Ovary (tissue), 7 donors: ENCODE measurements at regions not wholly inside any gene's neighbourhood (a gene's known extent, or its start where the extent isn't known, plus 50 kb on each side); places are given as distances from the start of the nearest gene placed in this dataset.

Experiments used
- DNase-seq, 5 donors: peaks; one replicate each; pipeline ENCODE4 v3.0.0-alpha.2; 2019 to 2020
- H3K27ac ChIP-seq, 2 donors: fragments of 200-600 bp; one replicate each; pipeline versions ENCODE4 v1.5.1 to v1.8.0; 2019 to 2022
- H3K27me3 ChIP-seq: fragments of 200-600 bp; one replicate; pipeline ENCODE4 v1.8.0; 2022
- H3K36me3 ChIP-seq: fragments of 200-600 bp; sonication (generic); one replicate; pipeline ENCODE4 v1.5.1; 2019
- H3K4me1 ChIP-seq: one replicate; pipeline ENCODE4 v1.8.1; 2013; ENCODE audit warnings: mild to moderate bottlenecking, moderate library complexity; ENCODE audit not compliant: insufficient read depth
- H3K4me3 ChIP-seq: fragments of 200-600 bp; sonication (generic); one replicate; pipeline ENCODE4 v1.5.1; 2017
- H3K9me3 ChIP-seq, 2 donors: fragments of 200-600 bp in 1 of 2; sonication (generic) in 1 of 2; one replicate each; pipeline versions ENCODE4 v1.5.1 to v1.8.1; 2013 to 2019; ENCODE audit warnings: mild to moderate bottlenecking in 1 of 2, moderate library complexity in 1 of 2
- CTCF ChIP-seq, 3 donors: fragments of 450-650 bp in 2 of 3; fragments of 200-600 bp in 1 of 3; IDR thresholded peaks; one replicate each; pipeline versions ENCODE4 v1.5.1 to v1.8.0; 2016 to 2022; ENCODE audit warnings: antibody characterized with exemption in 3 of 3, mild to moderate bottlenecking in 1 of 3
- EP300 ChIP-seq: sonication (generic); formaldehyde crosslinking; IDR thresholded peaks from one replicate; pipeline ENCODE4 v1.6.1; 2017; ENCODE audit warnings: antibody characterized with exemption
- POLR2A ChIP-seq: fragments of 450-650 bp; IDR thresholded peaks from one replicate; pipeline ENCODE4 v1.6.1; 2017; ENCODE audit warnings: antibody characterized with exemption, mild to moderate bottlenecking, moderate library complexity
- WGBS, 3 donors: extraction: QIAGEN DNeasy Blood & Tissue Kit in 1 of 3; methylation state at CpG; one replicate each; pipeline versions ENCODE4 v1.1.5 to v1.1.7; 2013 to 2017; 5-methylcytosine and 5-hydroxymethylcytosine counted together
- intact Hi-C, 4 donors: fragments of 100-400 bp; cut with DNase I; formaldehyde crosslinking; loops; one replicate each; pipeline versions ENCODE4 v1.11.0 to v1.15.1; 2022 to 2023
- donor health status: DM: no; HTN: no; CAD: no; lungs with moderate emphysema.
- donor health status: DM: no; HTN: no; CAD: no.
- donor health status: Bipolar disorder and iron deficiency.
- donor health status: DM: no; HTN: no; CAD: no.
- donor health status: DM: yes; HTN: yes; CAD: no.

- Histone ChIP-seq H3K4me1 (no peaks in the 10 kb centered on the region), H3K4me3 (no peak overlapping the region), H3K27ac (no peak overlapping the region), H3K9me3 (no peaks in the 10 kb centered on the region), H3K27me3 (no peaks in the 10 kb centered on the region), H3K36me3 (no peaks in the 10 kb centered on the region)
- DNase-seq, result no peak
- intact Hi-C loops, result no loop called here
- TF ChIP-seq EP300 (no peak), POLR2A (no peak), CTCF (IDR thresholded peaks at IDR 0.05) (no peak)
- WGBS, 3 donors, result 87 to 92% (median 89%) methylated on average over 7 of the region's 7 CpGs
Measured at GRCh38 chr18:8944871-8945245, 157.6 kb upstream of the NDUFV2 start.

- Histone ChIP-seq H3K9me3 (no peaks in the 10 kb centered on the region), H3K27me3 (no peaks in the 10 kb centered on the region), H3K36me3 (no peaks in the 10 kb centered on the region), H3K4me1 (no peaks in the 10 kb centered on the region), H3K27ac (no peak overlapping the region), H3K4me3 (no peak overlapping the region)
- intact Hi-C loops, result no loop called here
- TF ChIP-seq CTCF (IDR thresholded peaks at IDR 0.05), result no peak
- no peak for TF ChIP-seq EP300
- TF ChIP-seq POLR2A, result no peak
- 30 to 40% (median 40%) methylated on average over 2 of the region's 2 CpGs for WGBS, 3 donors
- DNase-seq, result no peak
Measured at GRCh38 chr18:8945514-8945913, 157.0 kb upstream of the NDUFV2 start.

GRCh38 chr18:8946066-8946838, 156.2 kb upstream of the NDUFV2 start:
- Histone ChIP-seq H3K4me1 (no peaks in the 10 kb centered on the region), H3K27me3 (no peaks in the 10 kb centered on the region), H3K27ac (no peak overlapping the region), H3K9me3 (no peaks in the 10 kb centered on the region), H3K36me3 (no peaks in the 10 kb centered on the region), H3K4me3 (no peak overlapping the region)
- intact Hi-C loops, result no loop called here
- no peak for DNase-seq
- no peak for TF ChIP-seq EP300
- no peak for TF ChIP-seq POLR2A
- no peak for TF ChIP-seq CTCF (IDR thresholded peaks at IDR 0.05)
- 81 to 93% (median 91%) methylated on average over 5 of the region's 5 CpGs for WGBS, 3 donors

- no peak overlapping the region for H3K4me3 ChIP-seq
- no peaks in the 10 kb centered on the region for H3K9me3 ChIP-seq
- no peak overlapping the region for H3K27ac ChIP-seq
- H3K4me1 ChIP-seq, result no peaks in the 10 kb centered on the region
- no peak for DNase-seq
- WGBS, 3 donors, result 63 to 69% (median 65%) methylated on average over 6 of the region's 6 CpGs
- no peaks in the 10 kb centered on the region for H3K36me3 ChIP-seq
- TF ChIP-seq POLR2A (no peak), EP300 (no peak), CTCF (IDR thresholded peaks at IDR 0.05) (no peak)
- intact Hi-C loops, result no loop called here
- H3K27me3 ChIP-seq, result no peaks in the 10 kb centered on the region
Measured at GRCh38 chr18:8947566-8947965, 154.9 kb upstream of the NDUFV2 start.
